B cell (primary cell): ENCODE measurements at regions not wholly inside any gene's neighbourhood (a gene's known extent, or its start where the extent isn't known, plus 50 kb on each side); places are given as distances from the start of the nearest gene placed in this dataset.

ENCODE experiments used
- CTCF ChIP-seq: fragments of 200-600 bp; IDR thresholded peaks from one replicate; pipeline ENCODE4 v1.8.0; 2022; ENCODE audit warnings: antibody characterized with exemption, mild to moderate bottlenecking
- EZH2 ChIP-seq: IDR thresholded peaks from 2 replicates; pipeline ENCODE4 v1.6.1; 2012; ENCODE audit warnings: borderline replicate concordance, low read depth, mild to moderate bottlenecking, moderate library complexity, low read length; ENCODE audit not compliant: insufficient read depth, poor library complexity, severe bottlenecking

- no peak for TF ChIP-seq CTCF
- no peak for TF ChIP-seq EZH2
These were observed 60.5 kb downstream of the NRN1 start for GRCh38 chr6:5946181-5946580.
